PC-3 (cell line): ENCODE measurements at regions not wholly inside any gene's neighbourhood (a gene's known extent, or its start where the extent isn't known, plus 50 kb on each side); places are given as distances from the start of the nearest gene placed in this dataset.

ENCODE experiments used
- CTCF ChIP-seq: fragments of 300-600 bp; sonication (generic); conservative IDR thresholded peaks from 2 replicates; pipeline ENCODE4 v1.5.1; 2017; ENCODE audit warnings: antibody characterized with exemption, low read depth, mild to moderate bottlenecking, low read length
- EZH2 ChIP-seq: fragments of 300-600 bp; sonication (generic); IDR thresholded peaks from one replicate; pipeline ENCODE4 v1.6.1; 2017; ENCODE audit warnings: antibody characterized with exemption, mild to moderate bottlenecking, low read length; ENCODE audit not compliant: unreplicated experiment
- EZH2phosphoT487 ChIP-seq: fragments of 300-600 bp; sonication (generic); IDR thresholded peaks from 2 replicates; pipeline ENCODE4 v1.6.1; 2018; ENCODE audit warnings: mild to moderate bottlenecking, antibody characterized with exemption, low read length, borderline replicate concordance

GRCh38 chr3:31409866-31410265, 122.9 kb upstream of the STT3B start:
- TF ChIP-seq CTCF (no peak), EZH2phosphoT487 (no peak), EZH2 (no peak)
